ENCODE measurements at regions not wholly inside any gene's neighbourhood (a gene's known extent, or its start where the extent isn't known, plus 50 kb on each side); places are given as distances from the start of the nearest gene placed in this dataset.

- no peaks in the 10 kb centered on the region for H3K27me3 ChIP-seq (ENCODE audit: control insufficient read depth, extremely low read depth, insufficient read depth, low read length)
- H4K20me1 ChIP-seq (ENCODE audit: control insufficient read depth, extremely low read depth, insufficient read depth, low read length) = no peaks in the 10 kb centered on the region
These were observed 196.7 kb downstream of the RMST start for GRCh38 chr12:97659117-97659880.

DNA sequence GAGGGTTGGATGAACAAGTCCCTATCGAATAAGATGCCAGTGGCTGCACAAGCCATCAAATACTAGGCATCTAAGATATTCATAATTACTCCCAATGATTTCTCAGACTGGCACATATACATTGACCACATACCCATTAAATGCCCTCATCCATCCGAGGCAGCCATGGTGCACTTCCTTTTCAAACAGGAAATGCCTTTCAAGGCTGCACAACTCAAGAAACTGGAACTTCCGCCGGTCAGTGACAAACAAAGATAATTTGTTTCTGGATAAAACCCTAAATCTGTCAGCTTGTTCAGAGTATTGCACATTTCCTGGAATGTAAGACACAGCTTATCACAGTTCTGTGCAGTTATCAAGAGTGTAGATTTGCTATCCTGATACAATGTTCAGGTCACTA lies 203.7 kb downstream of the RMST start:
- no peaks in the 10 kb centered on the region for H4K20me1 ChIP-seq (ENCODE audit: control insufficient read depth, extremely low read depth, insufficient read depth, low read length)
- H3K27me3 ChIP-seq (ENCODE audit: control insufficient read depth, extremely low read depth, insufficient read depth, low read length) = no peaks in the 10 kb centered on the region
- FAIRE-seq (no peak), DNase-seq (ENCODE audit: low read depth, low spot score) (no peak)
- no peak overlapping the region for H3K27ac ChIP-seq (ENCODE audit: control insufficient read depth, insufficient read depth, low read length)
- no peak overlapping the region for H2AFZ ChIP-seq (ENCODE audit: control insufficient read depth, low read length)
- H3K4me2 ChIP-seq (ENCODE audit: control insufficient read depth, extremely low read depth, insufficient read depth, low read depth, low read length) = no peak overlapping the region
- H3K36me3 ChIP-seq (ENCODE audit: control insufficient read depth in 2 of 2, extremely low read depth in 1 of 2, insufficient read depth in 2 of 2, low read length in 2 of 2) = no peaks in the 10 kb centered on the region
- TF ChIP-seq CTCF (optimal IDR thresholded peaks at IDR 0.05 in 1 of 3, IDR thresholded peaks at IDR 0.05 in 1 of 3, conservative IDR thresholded peaks at IDR 0.05 in 1 of 3; ENCODE audit: extremely low read depth in 1 of 3, insufficient read depth in 2 of 3, low read length in 3 of 3) = no peak
- TF ChIP-seq EZH2 (IDR thresholded peaks at IDR 0.05; ENCODE audit: low read length) = no peak
- H3K9me3 ChIP-seq (ENCODE audit: control insufficient read depth, low read depth, low read length) = no peaks in the 10 kb centered on the region
- dilution Hi-C loops (cut with MboI; ENCODE audit: extremely low pct_ligation_motif_present, low sequenced_read_pairs) = no loop called here
- H3K4me3 ChIP-seq (ENCODE audit: control insufficient read depth in 2 of 3, extremely low read depth in 1 of 3, insufficient read depth in 2 of 3, low read depth in 1 of 3, low read length in 3 of 3) = no peak overlapping the region
- H3K79me2 ChIP-seq (ENCODE audit: control insufficient read depth, insufficient read depth, low read length) = no peaks in the 10 kb centered on the region
- H3K9me1 ChIP-seq (ENCODE audit: control insufficient read depth, extremely low read depth, insufficient read depth, low read length) = no peaks in the 10 kb centered on the region
- H3K9ac ChIP-seq (ENCODE audit: control insufficient read depth, extremely low read depth, insufficient read depth, low read length) = no peak overlapping the region
- no peaks in the 10 kb centered on the region for H3K4me1 ChIP-seq (ENCODE audit: control insufficient read depth, extremely low read depth, insufficient read depth, low read length)

More at GRCh38 chr12:97659117-97659880, 196.7 kb downstream of the RMST start:
- no peak for FAIRE-seq
- no peak for DNase-seq (ENCODE audit: low read depth, low spot score)
- H3K9me3 ChIP-seq (ENCODE audit: control insufficient read depth, low read depth, low read length) = no peaks in the 10 kb centered on the region
- no peak for TF ChIP-seq CTCF (optimal IDR thresholded peaks at IDR 0.05 in 1 of 3, IDR thresholded peaks at IDR 0.05 in 1 of 3, conservative IDR thresholded peaks at IDR 0.05 in 1 of 3; ENCODE audit: extremely low read depth in 1 of 3, insufficient read depth in 2 of 3, low read length in 3 of 3)
- no peak for TF ChIP-seq EZH2 (IDR thresholded peaks at IDR 0.05; ENCODE audit: low read length)
- H3K27ac ChIP-seq (ENCODE audit: control insufficient read depth, insufficient read depth, low read length) = no peak overlapping the region
- H3K4me2 ChIP-seq (ENCODE audit: control insufficient read depth, extremely low read depth, insufficient read depth, low read depth, low read length) = no peak overlapping the region
- H3K9me1 ChIP-seq (ENCODE audit: control insufficient read depth, extremely low read depth, insufficient read depth, low read length) = no peaks in the 10 kb centered on the region
- H2AFZ ChIP-seq (ENCODE audit: control insufficient read depth, low read length) = no peak overlapping the region
- no peak overlapping the region for H3K4me3 ChIP-seq (ENCODE audit: control insufficient read depth in 2 of 3, extremely low read depth in 1 of 3, insufficient read depth in 2 of 3, low read depth in 1 of 3, low read length in 3 of 3)
- dilution Hi-C loops (cut with MboI; ENCODE audit: extremely low pct_ligation_motif_present, low sequenced_read_pairs) = no loop called here
- H3K9ac ChIP-seq (ENCODE audit: control insufficient read depth, extremely low read depth, insufficient read depth, low read length) = no peak overlapping the region
- no peaks in the 10 kb centered on the region for H3K36me3 ChIP-seq (ENCODE audit: control insufficient read depth in 2 of 2, extremely low read depth in 1 of 2, insufficient read depth in 2 of 2, low read length in 2 of 2)
- no peaks in the 10 kb centered on the region for H3K4me1 ChIP-seq (ENCODE audit: control insufficient read depth, extremely low read depth, insufficient read depth, low read length)
- no peaks in the 10 kb centered on the region for H3K79me2 ChIP-seq (ENCODE audit: control insufficient read depth, insufficient read depth, low read length)

All from keratinocyte (primary cell).